HG02642 (cell line): ENCODE measurements at regions not wholly inside any gene's neighbourhood (a gene's known extent, or its start where the extent isn't known, plus 50 kb on each side); places are given as distances from the start of the nearest gene placed in this dataset.
"Not testable (repeated sequence)": the region's sequence is repeated elsewhere in the genome, so short reads cannot be mapped to it uniquely, and the experiment has no call there.

Experiments
- ATAC-seq: cut with Tn5 transposase; IDR thresholded peaks from one replicate; pipeline ENCODE4 v1.9.1; 2021; ENCODE audit warnings: mild to moderate bottlenecking; ENCODE audit not compliant: unreplicated experiment, poor library complexity

DNA sequence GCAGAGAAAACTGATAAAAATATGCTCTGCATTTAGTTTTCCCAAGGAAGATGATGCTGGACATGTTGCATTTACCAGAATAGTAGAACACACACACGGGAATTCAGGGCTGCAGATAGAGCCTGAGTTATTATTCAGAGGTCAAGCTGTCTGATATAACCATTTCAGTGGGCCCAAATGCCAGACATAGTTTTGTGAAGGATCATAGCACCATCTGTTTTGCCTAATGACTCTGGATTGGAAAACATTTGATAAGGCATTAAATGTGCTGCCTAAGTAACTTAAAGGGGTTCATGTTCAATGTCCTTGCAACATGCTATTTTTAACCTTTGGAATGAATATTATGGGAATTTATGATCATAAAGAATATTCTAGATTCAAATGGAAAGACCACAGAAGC lies 666.2 kb downstream of the PRIM2 start:
- ATAC-seq = not testable (repeated sequence)

DNA sequence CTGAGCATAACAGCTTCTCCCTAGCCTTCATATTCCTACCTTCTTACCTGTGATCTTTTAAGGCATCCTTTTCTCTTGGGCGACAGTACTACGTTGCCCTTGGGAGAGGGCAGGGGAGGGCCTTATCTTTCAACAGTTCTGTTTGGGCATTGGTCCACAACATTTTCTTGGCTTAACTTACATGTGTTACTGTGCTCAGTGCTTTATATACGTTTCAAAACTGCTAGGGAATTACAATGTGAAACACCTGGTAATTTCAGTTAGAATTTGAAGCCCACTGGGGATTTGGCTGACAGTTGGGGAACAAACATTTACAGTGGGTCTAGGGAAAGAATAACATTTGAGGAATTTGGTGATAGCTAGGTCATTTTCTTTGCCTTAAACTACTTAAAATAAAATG lies 667.1 kb downstream of the PRIM2 start:
- ATAC-seq = not testable (repeated sequence)

DNA sequence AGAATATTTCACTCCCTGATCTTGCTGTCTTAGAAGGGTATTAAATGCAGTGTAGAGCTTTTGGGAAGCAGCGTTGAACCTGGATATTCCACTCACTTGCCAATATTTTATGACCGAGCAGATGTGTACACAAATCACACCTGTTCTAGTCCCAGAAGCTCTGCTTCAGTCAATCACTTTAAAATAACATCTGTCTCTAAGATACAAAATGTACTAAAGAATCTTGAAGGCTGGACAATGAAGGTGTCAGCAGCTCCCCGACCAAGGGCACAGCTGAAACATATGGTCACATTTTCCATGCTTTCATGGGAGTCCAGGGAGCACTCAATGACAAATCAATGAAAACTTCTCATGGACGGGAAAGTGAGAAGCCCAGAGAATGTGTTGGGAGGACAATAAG lies 668.3 kb downstream of the PRIM2 start:
- not testable (repeated sequence) for ATAC-seq

DNA sequence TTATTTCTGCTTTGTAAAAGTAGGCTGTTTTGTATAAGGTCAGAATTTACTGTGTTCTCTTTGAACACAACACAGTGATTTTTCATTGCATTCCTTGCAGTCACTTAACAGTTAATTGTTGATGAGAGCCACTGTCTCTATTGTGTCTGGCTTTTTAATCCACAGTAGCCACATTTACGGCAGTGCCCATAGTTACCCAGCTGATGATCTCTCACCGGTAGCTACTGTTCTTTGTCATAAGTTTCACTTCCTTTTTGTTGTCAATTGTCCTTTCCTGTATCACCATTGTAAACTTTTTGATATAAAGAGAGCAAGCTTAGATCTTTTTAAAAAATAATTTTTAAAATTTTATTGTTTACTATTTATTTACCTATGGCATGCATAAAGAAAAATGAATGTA lies 669.2 kb downstream of the PRIM2 start:
- ATAC-seq = peak; percentile 99

DNA sequence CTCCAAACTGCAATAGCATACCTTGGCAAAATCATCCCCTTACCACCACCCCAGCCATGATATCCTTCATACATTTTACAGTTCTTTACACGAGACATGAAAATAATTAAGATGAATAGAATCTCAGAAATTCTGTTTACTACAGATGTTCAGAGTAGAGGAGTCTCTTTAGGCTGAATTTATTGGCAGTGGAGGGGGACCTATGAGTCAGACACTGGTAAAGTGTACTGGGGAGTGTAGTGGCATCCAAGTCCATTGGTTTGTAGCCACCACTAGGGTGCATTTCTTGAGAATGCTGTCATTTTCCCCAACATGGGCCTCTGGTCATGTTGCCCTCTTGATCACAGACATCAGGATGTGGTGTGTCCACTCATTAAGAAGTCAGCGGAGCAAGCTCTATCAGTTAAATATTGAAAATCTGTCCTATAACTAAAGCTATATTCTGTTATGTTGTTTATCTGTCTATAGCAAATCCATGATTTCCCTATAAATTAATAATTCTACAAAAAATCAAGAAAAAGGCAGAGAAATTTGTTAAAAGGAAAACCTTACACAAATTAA lies 672.2 kb downstream of the PRIM2 start:
- ATAC-seq = not testable (repeated sequence)

DNA sequence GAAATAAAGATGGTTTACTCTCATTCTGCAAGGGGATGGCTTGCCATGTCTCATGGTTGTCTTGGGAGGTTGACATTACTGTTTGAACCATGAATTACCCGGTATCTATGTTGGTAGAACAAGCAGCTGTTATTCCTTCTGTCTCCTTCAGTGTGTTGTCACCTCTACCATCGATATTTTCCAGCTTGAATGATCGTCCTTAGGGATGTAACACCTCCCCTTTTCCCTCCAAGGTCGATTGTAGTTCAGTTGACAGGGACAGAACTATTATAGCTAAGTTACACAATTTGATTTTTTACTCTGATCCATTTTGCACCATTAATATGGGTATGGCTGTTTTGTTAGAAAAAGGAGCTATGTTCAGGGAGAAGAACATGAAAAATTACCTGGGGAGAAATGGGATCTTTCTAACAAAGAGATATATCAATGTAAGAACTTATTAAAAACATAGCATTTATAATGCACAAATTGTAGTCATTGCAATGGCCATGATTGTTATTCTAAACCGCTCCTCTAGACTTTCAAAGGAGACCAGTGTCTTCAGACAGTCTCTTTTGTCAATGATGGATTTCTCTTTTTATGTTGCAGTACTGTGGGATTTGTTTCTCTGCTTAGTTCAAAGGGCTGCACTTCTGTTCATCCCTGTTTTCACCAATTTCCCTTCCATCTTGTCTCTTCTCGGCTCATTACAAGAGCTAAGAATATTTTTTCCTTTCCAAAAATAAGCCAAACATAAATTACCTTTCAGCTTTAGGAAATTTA lies 681.6 kb downstream of the PRIM2 start:
- ATAC-seq = not testable (repeated sequence)

DNA sequence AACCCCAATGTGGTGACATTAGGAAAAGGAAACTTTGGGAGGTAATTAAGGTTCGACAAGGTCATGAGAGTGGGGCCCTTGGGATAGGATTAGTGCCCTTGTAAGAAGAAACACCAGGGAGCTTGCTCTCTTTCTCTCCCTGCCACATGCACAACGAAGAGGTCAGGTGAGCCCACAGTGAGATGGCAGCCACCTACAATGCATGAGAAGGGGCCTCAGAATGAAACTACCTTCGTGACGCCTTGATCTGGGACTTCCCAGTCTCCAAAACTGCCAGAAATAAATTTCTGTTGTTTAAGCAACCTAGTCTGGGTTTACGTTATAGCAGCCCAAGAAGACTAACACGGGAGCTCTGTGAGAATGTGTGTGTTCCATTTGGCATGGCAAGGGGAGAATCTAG lies 682.8 kb downstream of the PRIM2 start:
- ATAC-seq = not testable (repeated sequence)

DNA sequence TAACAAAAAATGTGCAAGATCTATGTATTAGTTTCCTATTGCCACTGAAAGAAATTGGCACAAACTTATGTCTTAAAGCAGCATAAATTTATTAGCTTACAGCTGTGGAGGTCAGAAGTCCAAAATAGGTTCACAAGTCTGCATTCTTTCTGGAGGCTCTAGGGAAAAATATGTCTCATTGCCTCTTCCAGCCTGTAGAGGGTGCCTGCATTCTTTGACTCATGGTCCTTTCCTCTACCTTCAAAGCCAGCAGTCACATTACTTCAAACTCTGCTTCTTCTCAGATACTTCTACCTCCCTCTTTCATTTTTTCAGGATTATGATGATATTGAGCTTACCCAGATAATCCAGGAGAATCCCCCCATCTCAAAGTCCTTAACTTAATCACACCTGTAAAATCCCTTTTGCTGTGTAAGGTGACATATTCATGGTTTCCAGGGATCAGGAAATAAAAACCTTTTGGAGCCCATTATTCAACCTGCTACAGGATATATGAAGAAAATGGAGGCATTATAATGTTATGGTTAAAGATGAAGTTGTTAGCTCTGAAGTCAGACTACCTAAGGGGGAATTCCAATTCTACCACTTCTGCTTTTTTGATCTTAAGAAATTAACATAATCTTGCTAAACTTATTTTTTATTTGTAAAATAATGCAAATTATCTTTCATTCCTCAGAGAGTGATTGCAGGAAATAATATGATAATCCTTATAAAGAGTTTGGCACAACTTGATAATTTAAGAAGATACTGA lies 686.2 kb downstream of the PRIM2 start:
- ATAC-seq = not testable (repeated sequence)

DNA sequence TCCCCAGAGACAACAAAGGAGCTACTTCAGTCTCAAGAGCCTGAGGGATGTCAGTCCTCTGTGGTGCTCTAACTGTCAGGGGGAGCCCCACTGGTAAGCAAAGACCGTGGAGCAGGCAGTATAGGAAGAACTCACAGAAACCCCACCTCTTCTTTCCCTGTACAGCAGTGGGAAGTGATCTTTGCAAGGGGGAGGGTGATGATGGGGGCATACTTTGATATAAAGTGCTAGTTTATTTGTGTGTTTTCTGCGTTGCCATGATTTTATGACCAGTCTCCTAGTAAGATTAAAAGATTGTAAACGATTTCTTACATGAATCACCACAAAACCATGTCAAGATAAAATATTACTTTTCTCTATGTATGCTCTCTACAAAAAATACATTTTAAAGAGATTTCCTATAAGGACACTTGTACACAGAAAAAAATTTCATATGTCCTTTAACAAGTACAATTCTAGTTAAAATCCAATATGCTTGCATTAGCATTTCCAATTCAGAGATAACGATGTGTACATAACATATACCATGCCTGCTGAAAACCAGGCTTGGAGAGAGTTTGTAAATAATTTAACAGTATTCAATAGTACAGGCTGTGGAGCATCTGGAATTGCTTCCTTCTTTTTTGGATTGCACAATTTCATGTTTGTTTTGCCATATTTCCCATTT lies 690.0 kb downstream of the PRIM2 start:
- not testable (repeated sequence) for ATAC-seq

DNA sequence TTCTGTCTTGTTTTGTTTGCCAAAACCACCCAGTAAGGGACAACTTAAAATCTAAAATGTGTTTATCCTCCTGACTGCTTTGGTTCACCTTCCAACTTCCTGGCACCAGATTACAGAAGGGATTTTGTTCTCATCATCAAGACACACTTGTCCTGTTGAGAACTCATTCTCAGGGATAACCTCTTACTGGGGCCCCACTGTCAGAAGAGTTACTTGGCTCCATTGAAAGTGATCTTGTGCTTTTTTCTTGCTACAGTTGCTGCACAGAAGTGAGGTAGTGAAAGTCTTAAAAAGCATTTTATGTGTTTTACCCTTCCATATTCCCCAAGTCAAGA lies 690.5 kb downstream of the PRIM2 start:
- not testable (repeated sequence) for ATAC-seq

DNA sequence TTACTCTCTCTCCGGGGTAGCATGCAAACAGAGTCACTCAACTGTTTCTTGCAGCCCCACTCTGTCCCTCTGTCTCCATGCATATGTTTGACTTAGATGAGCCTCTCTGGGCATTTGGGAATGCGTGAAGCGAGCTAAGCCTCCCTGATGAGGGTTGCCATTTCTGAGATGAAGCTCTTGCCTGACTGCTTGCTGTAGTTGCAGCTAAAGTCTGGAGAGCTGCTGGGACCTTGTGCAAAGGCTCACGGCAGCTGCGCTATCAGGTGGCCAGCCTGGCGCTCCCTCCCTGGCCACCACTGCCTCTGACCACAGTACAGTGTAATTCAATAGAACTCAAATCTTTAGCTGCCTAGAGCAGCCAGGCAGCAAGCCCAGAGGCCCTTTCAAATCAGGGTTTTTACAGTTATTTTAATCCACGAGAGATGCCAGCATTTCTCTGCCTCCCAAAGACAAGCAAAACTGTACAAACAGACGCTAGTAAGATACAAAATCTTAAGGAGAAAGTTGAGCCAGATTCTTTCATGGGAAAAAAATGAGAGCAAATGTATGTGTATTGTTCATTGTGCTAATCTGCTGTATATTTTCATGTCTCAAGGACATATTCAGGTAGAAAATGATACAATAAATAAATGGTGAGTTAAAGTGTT lies 694.6 kb downstream of the PRIM2 start:
- not testable (repeated sequence) for ATAC-seq

DNA sequence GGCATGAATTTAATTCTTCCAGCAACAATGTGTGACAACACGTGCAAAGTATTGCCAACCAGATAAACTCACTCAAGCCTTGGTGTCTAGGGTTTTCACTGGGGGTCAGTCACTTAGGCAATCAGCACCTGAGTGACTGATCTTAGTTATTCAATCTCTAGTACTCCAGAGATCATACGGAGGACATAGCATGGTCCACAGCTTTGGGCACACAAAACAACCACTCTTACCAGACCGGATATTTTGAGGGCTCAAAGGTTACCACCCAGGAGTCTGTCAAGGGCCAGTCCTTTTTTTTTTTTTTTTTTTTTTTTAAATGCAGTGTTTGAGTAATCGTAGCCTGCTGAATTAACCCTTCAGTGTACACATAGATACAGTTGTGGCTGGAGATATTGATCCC lies 699.2 kb downstream of the PRIM2 start:
- not testable (repeated sequence) for ATAC-seq

DNA sequence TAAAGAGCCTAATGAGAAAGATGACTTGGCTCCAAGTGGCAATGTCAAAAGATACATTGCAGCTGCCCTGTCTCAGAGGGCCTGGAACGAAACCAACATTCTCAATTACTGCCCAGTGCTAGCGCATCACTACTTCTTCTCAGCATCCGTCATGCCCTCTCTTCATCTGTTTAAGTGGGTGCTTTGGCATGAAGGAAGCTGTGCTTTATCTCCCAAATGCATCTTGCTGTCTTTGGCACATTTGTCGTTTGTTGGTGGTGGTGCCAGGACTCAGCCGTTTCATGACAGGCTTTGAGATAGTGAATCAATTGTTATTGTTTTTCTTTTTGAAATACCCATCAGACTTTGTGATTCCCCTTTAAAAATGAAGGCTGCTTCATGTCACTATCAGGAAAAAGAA lies 710.8 kb downstream of the PRIM2 start:
- not testable (repeated sequence) for ATAC-seq

DNA sequence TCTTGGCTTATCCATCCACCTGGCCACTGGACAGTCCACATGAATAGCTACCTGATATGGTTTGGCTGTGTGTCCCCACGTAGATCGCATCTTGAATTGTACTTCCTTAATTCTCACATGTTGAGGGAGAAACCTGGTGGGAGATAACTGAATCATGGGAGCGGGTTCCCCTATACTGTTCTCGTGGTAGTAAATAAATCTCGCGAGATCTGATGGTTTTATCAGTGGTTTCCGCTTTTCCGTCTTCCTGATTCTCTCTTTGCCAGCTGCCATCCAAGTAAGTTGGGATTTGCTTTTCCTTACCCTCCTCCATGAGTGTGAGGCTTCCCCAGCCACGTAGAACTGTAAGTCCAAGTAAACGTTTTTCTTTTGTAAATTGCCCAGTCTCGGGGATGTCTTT lies 720.8 kb downstream of the PRIM2 start:
- ATAC-seq = not testable (repeated sequence)

DNA sequence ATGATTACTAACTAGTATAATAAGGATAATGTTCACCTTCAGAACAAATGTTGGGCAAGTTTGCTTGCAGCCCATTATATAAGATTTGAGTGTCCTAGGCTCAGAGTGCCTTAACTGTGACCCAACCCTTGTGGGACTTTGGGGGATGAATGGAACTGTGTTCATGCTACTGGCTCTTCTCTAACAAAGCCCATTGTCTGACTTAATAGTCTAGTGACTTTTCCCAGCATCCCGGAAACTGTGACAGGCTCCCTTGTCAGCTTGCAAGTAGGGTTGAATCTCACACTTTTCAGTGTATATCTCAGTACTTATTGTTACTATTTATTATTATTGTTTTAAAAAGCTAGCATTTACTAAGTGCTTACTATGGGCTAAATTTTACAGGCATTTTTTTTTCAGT lies 729.2 kb downstream of the PRIM2 start:
- not testable (repeated sequence) for ATAC-seq

DNA sequence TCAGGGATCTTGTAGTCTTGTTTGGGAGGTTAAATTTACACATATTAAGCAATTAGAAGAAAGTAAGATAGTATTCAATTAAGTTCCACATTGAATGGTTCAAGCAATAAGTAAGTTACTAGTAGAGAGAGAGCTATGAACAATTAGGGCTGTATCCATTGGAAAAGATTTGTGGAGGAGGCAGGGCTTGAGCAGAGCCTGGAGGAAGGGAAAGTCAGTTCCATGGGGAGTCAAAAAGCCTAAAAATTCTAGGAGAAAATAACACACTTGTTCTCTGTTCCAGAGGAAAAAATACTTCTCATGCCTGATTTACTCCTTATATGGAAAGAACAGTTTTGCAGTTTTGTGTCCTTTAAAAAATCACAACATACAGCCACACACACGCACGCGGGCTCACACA lies 730.0 kb downstream of the PRIM2 start:
- ATAC-seq = not testable (repeated sequence)

DNA sequence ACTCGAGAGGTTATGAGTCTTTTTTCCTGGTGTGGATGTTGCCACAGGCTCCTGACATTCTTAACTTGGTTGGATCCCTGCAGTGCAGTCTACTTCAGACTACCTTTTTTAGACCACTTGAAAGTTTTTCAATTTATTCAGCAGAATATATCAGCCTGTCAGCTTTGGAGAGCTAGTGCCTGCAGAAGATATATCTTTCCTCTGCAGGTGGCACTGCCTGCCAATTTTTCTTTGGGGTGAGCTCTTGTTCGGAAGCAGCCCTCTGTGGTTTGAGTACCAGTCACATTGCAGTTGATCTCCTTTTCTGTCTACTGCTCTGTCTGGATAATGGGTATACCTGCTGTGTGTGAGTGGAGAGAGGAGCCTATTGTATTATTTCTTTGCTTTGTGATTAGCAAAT lies 730.4 kb downstream of the PRIM2 start:
- not testable (repeated sequence) for ATAC-seq

DNA sequence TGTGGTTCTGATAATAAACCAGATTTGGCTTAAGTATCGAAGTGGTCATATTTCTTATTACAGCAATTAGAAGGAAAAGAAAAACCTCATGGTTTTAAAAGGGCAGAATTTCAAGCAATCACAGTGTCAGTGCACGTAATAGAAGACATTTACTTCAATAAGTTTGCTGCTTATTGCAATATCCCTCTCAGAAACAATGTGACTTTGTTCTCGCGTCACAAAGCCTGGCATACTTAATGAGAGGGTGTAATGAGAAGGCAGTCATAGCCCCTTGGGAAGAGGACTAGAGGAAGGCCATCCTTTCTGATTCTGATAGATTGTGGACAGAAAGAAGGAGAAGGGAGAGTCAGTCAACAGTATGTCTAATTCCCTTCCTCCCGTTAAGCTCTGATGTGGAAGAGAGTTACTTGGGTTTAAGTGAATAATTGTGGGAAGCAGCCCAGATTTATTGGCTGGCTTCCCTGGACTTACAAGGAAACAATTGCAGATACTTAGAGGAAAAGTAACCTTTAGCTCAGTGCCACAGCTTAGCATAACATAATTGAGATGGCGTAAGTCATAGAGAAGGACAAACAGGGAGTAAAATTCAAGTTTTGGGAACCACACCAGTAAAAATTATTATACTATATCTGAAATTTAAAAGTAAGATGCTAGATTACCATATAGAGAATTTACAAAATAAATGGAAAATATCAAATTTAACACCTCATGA lies 738.2 kb downstream of the PRIM2 start:
- not testable (repeated sequence) for ATAC-seq

DNA sequence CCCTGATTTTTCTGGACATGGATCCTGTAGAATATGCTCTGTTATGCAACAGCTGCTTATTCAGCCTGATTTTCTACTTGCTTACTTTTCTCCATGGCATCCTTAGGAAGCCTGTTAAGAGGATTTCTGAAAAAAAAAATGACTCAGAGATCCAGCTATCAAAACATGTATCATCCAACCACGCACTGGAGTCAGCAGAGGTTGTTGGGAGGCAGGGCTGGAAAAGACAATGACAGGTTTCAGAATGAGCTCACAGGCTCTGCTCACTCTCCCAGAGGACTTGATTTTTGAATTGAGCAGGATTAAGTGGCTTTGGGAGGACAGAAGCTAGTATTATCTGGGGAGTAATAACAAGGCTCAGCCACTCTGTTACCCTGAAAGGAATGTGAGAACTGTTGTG lies 742.3 kb downstream of the PRIM2 start:
- ATAC-seq = not testable (repeated sequence)

DNA sequence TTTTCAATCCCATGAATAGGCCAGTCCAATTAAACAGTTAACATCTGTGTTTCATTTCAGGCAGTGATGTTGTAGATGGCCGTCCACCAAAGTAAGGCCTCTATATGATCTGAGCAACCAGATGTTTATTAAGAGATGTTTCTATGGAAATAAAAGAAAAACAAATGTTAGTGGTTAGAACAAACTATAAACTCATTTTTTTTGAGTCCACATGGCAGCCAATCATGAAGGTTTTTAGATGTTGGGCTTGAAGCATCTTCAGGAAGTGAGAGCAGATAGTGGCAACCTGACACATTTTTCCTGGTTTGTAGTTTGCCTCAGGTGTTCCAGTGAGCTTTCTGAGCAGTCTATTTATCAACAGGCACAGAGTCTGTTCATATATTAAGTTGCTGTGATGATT lies 746.1 kb downstream of the PRIM2 start:
- not testable (repeated sequence) for ATAC-seq
